ENCODE measurements at regions not wholly inside any gene's neighbourhood (a gene's known extent, or its start where the extent isn't known, plus 50 kb on each side); places are given as distances from the start of the nearest gene placed in this dataset.

- FAIRE-seq (no peak), DNase-seq (ENCODE audit: insufficient read length, low spot score) (no peak)
- TF ChIP-seq TAF1 (IDR thresholded peaks at IDR 0.05; ENCODE audit: low read depth, low read length) = no peak
- TF ChIP-seq POLR2A (IDR thresholded peaks at IDR 0.05; ENCODE audit: low read depth, low read length) = no peak
- TF ChIP-seq PAX5 (IDR thresholded peaks at IDR 0.05; ENCODE audit: insufficient read depth, low read length, severe bottlenecking) = no peak
- no peak for TF ChIP-seq POU2F2 (IDR thresholded peaks at IDR 0.05; ENCODE audit: low read depth, low read length)
- no peak for TF ChIP-seq SPI1 (IDR thresholded peaks at IDR 0.05; ENCODE audit: low read depth, low read length)
- no peak for TF ChIP-seq POLR2AphosphoS5 (IDR thresholded peaks at IDR 0.05; ENCODE audit: low read depth, low read length)
These were observed 64.5 kb upstream of the CTDP1 start for GRCh38 chr18:79615091-79615490.

DNA sequence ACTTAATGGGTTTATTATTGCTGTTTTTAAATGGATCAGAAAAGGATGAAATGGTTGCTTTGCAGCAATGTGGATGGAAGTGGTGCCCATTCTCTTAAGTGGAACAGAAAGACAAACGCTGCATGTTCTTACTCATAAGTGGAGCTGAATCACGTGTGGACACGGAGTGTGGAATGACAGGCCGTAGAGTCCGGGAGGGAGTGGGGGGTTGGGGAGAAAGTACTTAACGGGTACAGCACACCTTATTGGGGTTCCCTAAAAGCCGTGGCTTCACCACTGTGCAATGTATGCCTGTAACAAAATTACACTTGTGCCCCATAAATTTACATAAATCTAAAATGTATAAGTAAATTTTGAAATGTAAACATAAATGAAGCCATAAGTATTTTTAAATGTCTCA is 64.0 kb upstream of the CTDP1 start:
- TF ChIP-seq TAF1 (IDR thresholded peaks at IDR 0.05; ENCODE audit: low read depth, low read length) (no peak), POLR2AphosphoS5 (IDR thresholded peaks at IDR 0.05; ENCODE audit: low read depth, low read length) (no peak), PAX5 (IDR thresholded peaks at IDR 0.05; ENCODE audit: insufficient read depth, low read length, severe bottlenecking) (no peak), POU2F2 (IDR thresholded peaks at IDR 0.05; ENCODE audit: low read depth, low read length) (no peak), SPI1 (IDR thresholded peaks at IDR 0.05; ENCODE audit: low read depth, low read length) (no peak), POLR2A (IDR thresholded peaks at IDR 0.05; ENCODE audit: low read depth, low read length) (no peak)
- DNase-seq (ENCODE audit: insufficient read length, low spot score) (no peak), FAIRE-seq (no peak)

DNA sequence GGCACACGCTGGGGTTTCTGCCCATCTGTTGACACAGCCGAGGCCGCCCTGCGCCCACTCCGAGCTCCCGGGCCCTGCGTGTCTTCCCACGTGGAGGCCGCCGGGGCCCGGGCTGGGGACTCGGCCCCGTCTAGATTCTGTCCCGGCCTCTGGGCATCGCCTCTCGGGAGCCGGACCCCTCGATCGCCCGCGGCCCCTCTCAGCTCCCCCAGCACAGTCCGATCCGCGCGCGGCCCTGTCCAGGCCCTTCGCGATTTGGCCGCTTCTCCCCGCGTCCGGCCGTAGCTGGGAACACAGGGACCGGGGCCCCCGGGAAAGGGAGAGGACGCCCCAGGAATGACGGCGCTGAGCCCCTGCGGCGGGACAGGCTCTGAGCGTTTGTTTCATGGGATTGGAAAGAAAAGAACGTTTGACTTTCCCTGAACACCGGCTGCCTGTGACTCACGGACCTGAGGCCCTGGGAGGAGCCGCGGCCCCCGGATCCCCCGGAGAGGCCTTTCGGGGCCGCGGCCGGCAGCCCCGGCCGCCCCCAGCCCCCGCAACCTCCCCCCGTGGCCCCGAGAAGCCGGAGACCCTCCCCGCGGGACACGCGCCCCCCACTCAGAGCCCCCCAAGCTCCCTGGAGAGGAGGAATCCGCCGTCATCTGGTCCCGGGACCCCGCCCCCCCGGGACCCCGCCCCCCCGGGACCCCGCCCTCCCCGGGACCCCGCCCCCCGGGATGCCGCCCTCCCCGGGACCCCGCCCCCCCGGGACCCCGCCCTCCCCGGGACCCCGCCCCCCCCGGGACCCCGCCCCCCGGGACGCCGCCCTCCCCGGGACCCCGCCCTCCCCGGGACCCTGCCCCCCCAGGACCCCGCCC is 62.7 kb upstream of the CTDP1 start:
- DNase-seq (ENCODE audit: insufficient read length, low spot score) = no peak
- TF ChIP-seq POLR2A (IDR thresholded peaks at IDR 0.05; ENCODE audit: low read depth, low read length) = no peak
- no peak for TF ChIP-seq POLR2AphosphoS5 (IDR thresholded peaks at IDR 0.05; ENCODE audit: low read depth, low read length)
- no peak for TF ChIP-seq SPI1 (IDR thresholded peaks at IDR 0.05; ENCODE audit: low read depth, low read length)
- TF ChIP-seq TAF1 (IDR thresholded peaks at IDR 0.05; ENCODE audit: low read depth, low read length) = no peak
- TF ChIP-seq PAX5 (IDR thresholded peaks at IDR 0.05; ENCODE audit: insufficient read depth, low read length, severe bottlenecking) = no peak
- TF ChIP-seq POU2F2 (IDR thresholded peaks at IDR 0.05; ENCODE audit: low read depth, low read length) = no peak
- no peak for FAIRE-seq

DNA sequence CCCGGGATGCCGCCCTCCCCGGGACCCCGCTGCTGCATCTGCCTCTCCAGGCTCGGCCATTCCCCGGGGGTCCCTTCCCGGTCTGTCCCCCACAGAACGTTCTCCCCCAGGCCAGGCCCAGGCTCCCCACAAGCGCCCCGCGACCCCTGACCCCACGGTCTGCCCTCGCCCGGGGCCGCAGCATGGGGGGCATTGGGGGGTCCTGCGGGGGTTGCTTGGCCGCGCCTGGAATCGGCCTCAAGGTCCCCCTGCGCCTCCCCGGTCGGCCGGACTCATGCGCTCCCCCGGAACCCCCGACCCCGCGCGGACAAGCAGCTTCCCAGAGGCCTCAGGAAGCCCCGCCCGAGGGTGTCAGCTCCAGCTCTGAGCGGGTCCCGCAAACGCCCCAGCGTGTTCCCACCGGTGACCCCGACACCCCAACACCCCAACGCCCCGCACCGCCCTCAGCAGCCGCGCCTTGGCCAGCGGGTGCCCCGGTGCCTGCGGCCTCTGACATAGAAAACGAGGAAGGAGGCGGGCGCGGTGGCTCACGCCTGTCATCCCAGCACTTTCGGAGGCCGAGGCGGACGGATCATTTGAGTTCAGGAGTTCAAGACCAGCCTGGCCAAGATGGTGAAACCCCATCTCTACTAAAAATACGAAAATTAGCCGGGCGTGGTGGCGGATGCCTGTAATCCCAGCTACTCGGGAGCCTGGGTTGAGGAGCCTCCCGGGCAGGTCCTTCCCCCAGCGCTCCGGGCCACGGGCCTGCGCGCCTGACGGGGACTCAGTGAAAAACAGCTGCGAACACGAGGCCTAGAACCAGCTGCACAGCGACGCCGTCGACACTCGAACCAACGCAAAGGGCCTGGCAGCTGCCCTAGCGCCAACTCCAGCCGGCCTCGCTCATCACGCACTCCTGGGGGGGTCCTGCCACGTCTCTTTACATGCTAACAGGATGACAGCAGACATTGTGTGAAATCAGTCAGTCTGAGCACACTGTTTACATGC is 61.8 kb upstream of the CTDP1 start:
- no peak for TF ChIP-seq POLR2AphosphoS5 (IDR thresholded peaks at IDR 0.05; ENCODE audit: low read depth, low read length)
- no peak for TF ChIP-seq POU2F2 (IDR thresholded peaks at IDR 0.05; ENCODE audit: low read depth, low read length)
- no peak for TF ChIP-seq SPI1 (IDR thresholded peaks at IDR 0.05; ENCODE audit: low read depth, low read length)
- no peak for TF ChIP-seq POLR2A (IDR thresholded peaks at IDR 0.05; ENCODE audit: low read depth, low read length)
- FAIRE-seq = no peak
- DNase-seq (ENCODE audit: insufficient read length, low spot score) = no peak

- TF ChIP-seq TAF1 (IDR thresholded peaks at IDR 0.05; ENCODE audit: low read depth, low read length) (no peak), POLR2AphosphoS5 (IDR thresholded peaks at IDR 0.05; ENCODE audit: low read depth, low read length) (no peak), SPI1 (IDR thresholded peaks at IDR 0.05; ENCODE audit: low read depth, low read length) (no peak), POU2F2 (IDR thresholded peaks at IDR 0.05; ENCODE audit: low read depth, low read length) (no peak), PAX5 (IDR thresholded peaks at IDR 0.05; ENCODE audit: insufficient read depth, low read length, severe bottlenecking) (no peak)
- DNase-seq (ENCODE audit: insufficient read length, low spot score) = no peak
- no peak for FAIRE-seq
These were observed 58.9 kb upstream of the CTDP1 start for GRCh38 chr18:79620576-79621165.

- no peak for FAIRE-seq
- no peak for TF ChIP-seq SPI1 (IDR thresholded peaks at IDR 0.05; ENCODE audit: low read depth, low read length)
- TF ChIP-seq TAF1 (IDR thresholded peaks at IDR 0.05; ENCODE audit: low read depth, low read length) = no peak
- DNase-seq (ENCODE audit: insufficient read length, low spot score) = no peak
These were observed 58.1 kb upstream of the CTDP1 start for GRCh38 chr18:79621501-79621900.

- DNase-seq (ENCODE audit: insufficient read length, low spot score) (no peak), FAIRE-seq (no peak)
- TF ChIP-seq POLR2AphosphoS5 (IDR thresholded peaks at IDR 0.05; ENCODE audit: low read depth, low read length) (no peak), POU2F2 (IDR thresholded peaks at IDR 0.05; ENCODE audit: low read depth, low read length) (no peak), TAF1 (IDR thresholded peaks at IDR 0.05; ENCODE audit: low read depth, low read length) (no peak), SPI1 (IDR thresholded peaks at IDR 0.05; ENCODE audit: low read depth, low read length) (no peak)
These were observed 57.6 kb upstream of the CTDP1 start for GRCh38 chr18:79622004-79622403.

DNA sequence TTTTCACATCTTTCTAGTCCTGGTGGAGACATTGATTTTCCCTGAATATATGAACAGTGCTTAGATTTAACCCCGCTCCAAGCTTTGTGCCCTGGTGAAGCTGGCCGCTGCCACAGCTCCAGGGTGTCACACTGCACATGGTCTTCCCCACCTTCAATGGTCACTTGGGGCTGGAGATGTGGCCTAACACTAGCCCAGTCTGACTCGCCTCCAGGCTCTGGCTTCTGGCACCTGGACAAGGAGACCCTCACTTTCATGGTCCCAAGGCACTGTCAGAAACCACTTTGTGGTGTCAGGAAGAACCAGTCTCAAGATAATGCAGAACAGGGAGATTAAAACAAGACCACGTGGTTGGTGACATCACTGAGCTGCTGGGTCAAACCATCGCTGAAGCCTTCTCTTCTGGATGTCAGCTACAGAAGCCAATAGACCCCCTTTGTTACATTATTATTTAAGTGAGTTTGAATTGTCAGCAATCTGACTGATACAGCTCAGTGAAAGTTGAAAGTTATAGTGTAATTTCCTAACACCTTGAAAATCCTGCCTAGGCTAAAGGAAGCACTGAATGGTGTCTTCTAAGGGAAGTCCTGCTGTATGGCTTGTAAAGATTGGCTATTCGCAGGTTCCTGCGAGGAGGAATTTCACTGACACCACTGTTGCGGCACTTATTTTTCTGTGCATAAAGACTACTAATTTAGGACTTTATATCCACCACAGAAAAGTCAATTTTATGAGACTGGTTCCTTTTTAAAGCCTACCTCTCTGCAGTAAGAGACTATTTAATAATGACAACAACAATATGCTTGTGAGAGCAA is 55.0 kb upstream of the CTDP1 start:
- FAIRE-seq = peak; percentile 40
- DNase-seq (ENCODE audit: insufficient read length, low spot score) = no peak
- TF ChIP-seq TAF1 (IDR thresholded peaks at IDR 0.05; ENCODE audit: low read depth, low read length) (no peak), POLR2A (IDR thresholded peaks at IDR 0.05; ENCODE audit: low read depth, low read length) (no peak), POU2F2 (IDR thresholded peaks at IDR 0.05; ENCODE audit: low read depth, low read length) (0 out of 2 replicates have a peak, but pooled peaks have one; percentile 33), POLR2AphosphoS5 (IDR thresholded peaks at IDR 0.05; ENCODE audit: low read depth, low read length) (no peak)
